H9 (cell line): ENCODE measurements at regions not wholly inside any gene's neighbourhood (a gene's known extent, or its start where the extent isn't known, plus 50 kb on each side); places are given as distances from the start of the nearest gene placed in this dataset.

Source experiments
- DNase-seq: peaks from one replicate; pipeline ENCODE4 v3.0.0-alpha.2; 2017
- H2AFZ ChIP-seq: one replicate; pipeline ENCODE4 v1.6.1; 2013; ENCODE audit warnings: mild to moderate bottlenecking, low read length, control low read depth, moderate library complexity
- H2AK5ac ChIP-seq: 2 replicates; pipeline ENCODE4 v1.6.1; 2013; ENCODE audit warnings: low read length, control low read depth, mixed read lengths; ENCODE audit not compliant: insufficient read length
- H2BK120ac ChIP-seq: one replicate; pipeline ENCODE4 v1.6.1; 2013; ENCODE audit warnings: low read depth, mild to moderate bottlenecking, low read length, control low read depth, inconsistent platforms; ENCODE audit not compliant: poor library complexity, severe bottlenecking
- H2BK12ac ChIP-seq: 2 replicates; pipeline ENCODE4 v1.6.1; 2013; ENCODE audit warnings: low read length, control low read depth, mixed read lengths, low read depth; ENCODE audit not compliant: insufficient read length
- H2BK15ac ChIP-seq: 2 replicates; pipeline ENCODE4 v1.6.1; 2013; ENCODE audit warnings: low read depth, low read length, control low read depth
- H2BK20ac ChIP-seq: one replicate; pipeline ENCODE4 v1.6.1; 2013; ENCODE audit warnings: low read depth, mild to moderate bottlenecking, low read length, control low read depth, inconsistent platforms; ENCODE audit not compliant: poor library complexity, severe bottlenecking
- H2BK5ac ChIP-seq: 2 replicates; pipeline ENCODE4 v1.6.1; 2013; ENCODE audit warnings: low read length, control low read depth, mixed read lengths; ENCODE audit not compliant: insufficient read length
- H3K14ac ChIP-seq: 2 replicates; pipeline ENCODE4 v1.6.1; 2013; ENCODE audit warnings: low read length, control low read depth; ENCODE audit not compliant: insufficient read depth
- H3K18ac ChIP-seq: 2 replicates; pipeline ENCODE4 v1.6.1; 2013; ENCODE audit warnings: low read depth, mild to moderate bottlenecking, mixed read lengths, low read length, control low read depth; ENCODE audit not compliant: insufficient read length
- H3K23ac ChIP-seq: 2 replicates; pipeline ENCODE4 v1.6.1; 2013; ENCODE audit warnings: low read length, control low read depth, mixed read lengths, low read depth; ENCODE audit not compliant: insufficient read length
- H3K23me2 ChIP-seq: 2 replicates; pipeline ENCODE4 v1.6.1; 2013; ENCODE audit warnings: low read depth, mild to moderate bottlenecking, mixed read lengths, low read length, control low read depth; ENCODE audit not compliant: insufficient read length, poor library complexity, severe bottlenecking
- H3K27ac ChIP-seq: 2 replicates; pipeline ENCODE4 v1.5.1; 2013; ENCODE audit warnings: low read length, control low read depth, mixed read lengths, low read depth; ENCODE audit not compliant: insufficient read length
- H3K27me3 ChIP-seq: 2 replicates; pipeline ENCODE4 v1.6.1; 2013; ENCODE audit warnings: low read length, control low read depth, inconsistent platforms; ENCODE audit not compliant: insufficient read depth
- H3K4ac ChIP-seq: 2 replicates; pipeline ENCODE4 v1.6.1; 2013; ENCODE audit warnings: low read depth, mild to moderate bottlenecking, control low read depth, inconsistent platforms, low read length, moderate library complexity
- H3K4me1 ChIP-seq: 2 replicates; pipeline ENCODE4 v1.6.1; 2013; ENCODE audit warnings: low read length, control low read depth, inconsistent platforms; ENCODE audit not compliant: insufficient read depth
- H3K4me2 ChIP-seq: 2 replicates; pipeline ENCODE4 v1.6.1; 2013; ENCODE audit warnings: low read length, control low read depth, mixed read lengths; ENCODE audit not compliant: insufficient read length, insufficient read depth
- H3K56ac ChIP-seq: 2 replicates; pipeline ENCODE4 v1.6.1; 2013; ENCODE audit warnings: low read depth, mild to moderate bottlenecking, mixed read lengths, low read length, control low read depth; ENCODE audit not compliant: insufficient read length
- H3K79me1 ChIP-seq: 2 replicates; pipeline ENCODE4 v1.6.1; 2013; ENCODE audit warnings: low read depth, mild to moderate bottlenecking, moderate library complexity, low read length, control low read depth, inconsistent platforms; ENCODE audit not compliant: insufficient read depth, poor library complexity, severe bottlenecking
- H3K79me2 ChIP-seq: 2 replicates; pipeline ENCODE4 v1.6.1; 2013; ENCODE audit warnings: low read length, control low read depth, inconsistent platforms; ENCODE audit not compliant: insufficient read depth
- H3K9ac ChIP-seq: 2 replicates; pipeline ENCODE4 v1.6.1; 2013; ENCODE audit warnings: low read length, control low read depth, mixed read lengths; ENCODE audit not compliant: insufficient read length; ENCODE audit errors: extremely low read depth
- H3K9me3 ChIP-seq: one replicate; pipeline ENCODE4 v1.6.1; 2013; ENCODE audit warnings: low read depth, low read length, inconsistent platforms; ENCODE audit not compliant: control insufficient read depth
- H3T11ph ChIP-seq: one replicate; pipeline ENCODE4 v1.6.1; 2013; ENCODE audit warnings: mild to moderate bottlenecking, low read length, control low read depth, inconsistent platforms
- H4K20me1 ChIP-seq: one replicate; pipeline ENCODE4 v1.6.1; 2013; ENCODE audit not compliant: control insufficient read depth, insufficient read length, insufficient read depth
- H4K5ac ChIP-seq: 2 replicates; pipeline ENCODE4 v1.6.1; 2013; ENCODE audit warnings: low read depth, mild to moderate bottlenecking, mixed read lengths, low read length, control low read depth; ENCODE audit not compliant: insufficient read length
- H4K8ac ChIP-seq: replicated peaks from 2 replicates; pipeline ENCODE4 v1.6.1; 2013; ENCODE audit warnings: low read length, control low read depth, mixed read lengths, low read depth; ENCODE audit not compliant: insufficient read length
- H4K91ac ChIP-seq: 2 replicates; pipeline ENCODE4 v1.6.1; 2013; ENCODE audit warnings: low read depth, mild to moderate bottlenecking, moderate library complexity, mixed read lengths, low read length, control low read depth; ENCODE audit not compliant: insufficient read length
- H3K27ac Mint-ChIP-seq, 3 experiments: 2 replicates in 2 of 3; 3 replicates in 1 of 3; pipeline ENCODE4 v1.8.0; 2020 to 2021; ENCODE audit warnings: mixed read lengths in 3 of 3, mild to moderate bottlenecking in 1 of 3, moderate library complexity in 1 of 3
- H3K27me3 Mint-ChIP-seq: 2 replicates; pipeline ENCODE4 v1.8.0; 2021; ENCODE audit warnings: low read depth, mild to moderate bottlenecking, moderate library complexity, mixed read lengths
- H3K36me3 Mint-ChIP-seq, 3 experiments: 2 replicates in 2 of 3; 3 replicates in 1 of 3; pipeline ENCODE4 v1.8.0; 2020 to 2021; ENCODE audit warnings: low read depth in 3 of 3, mixed read lengths in 3 of 3; ENCODE audit not compliant: insufficient read depth in 1 of 3
- H3K4me1 Mint-ChIP-seq, 2 experiments: 2 replicates each; pipeline ENCODE4 v1.8.0; 2020; ENCODE audit warnings: mixed read lengths in 2 of 2
- H3K4me3 Mint-ChIP-seq, 2 experiments: 2 replicates in 1 of 2; 3 replicates in 1 of 2; pipeline ENCODE4 v1.8.0; 2020 to 2021; ENCODE audit warnings: mild to moderate bottlenecking in 2 of 2, mixed read lengths in 2 of 2, moderate library complexity in 1 of 2
- H3K9me3 Mint-ChIP-seq, 2 experiments: 2 replicates in 1 of 2; 3 replicates in 1 of 2; pipeline ENCODE4 v1.8.0; 2020; ENCODE audit warnings: mild to moderate bottlenecking in 2 of 2, mixed read lengths in 2 of 2, moderate library complexity in 1 of 2
- WGBS: extraction: QIAGEN DNeasy Blood & Tissue Kit; methylation state at CpG from one replicate; pipeline ENCODE4 v1.1.7; 2013; ENCODE audit warnings: missing lambda C conversion rate, low lambda C conversion rate, mixed read lengths; ENCODE audit not compliant: insufficient read length; ENCODE audit errors: extremely low coverage; 5-methylcytosine and 5-hydroxymethylcytosine counted together
- TF ChIP-seq, protein P1 (sequence below): fragments of 200-600 bp; sonication (generic); conservative IDR thresholded peaks from 3 replicates; pipeline ENCODE4 v1.8.0; 2021; ENCODE audit warnings: antibody characterized with exemption, mild to moderate bottlenecking

GRCh38 chrX:137290011-137290410 lies 256.2 kb upstream of the GPR101 start:
- no peak overlapping the region for H2AK5ac ChIP-seq
- Mint-ChIP-seq H3K4me1 (no peaks in the 10 kb centered on the region), H3K27me3 (no peaks in the 10 kb centered on the region; the same call in none of the 2 replicates), H3K4me3 (no peak overlapping the region), H3K27ac (no peak overlapping the region; a peak in 1 of 7 replicates), H3K36me3 (peaks cover 0 to 5% (median 0%) of the 10 kb centered on the region in 3 experiments; a peak in 1 of 7 replicates), H3K9me3 (peaks cover 0 to 46% of the 10 kb centered on the region in 2 experiments; a peak in 3 of 5 replicates)
- peaks cover 4% of the 10 kb centered on the region for H3K9me3 ChIP-seq
- DNase-seq = no peak
- H3K14ac ChIP-seq = no peak overlapping the region
- no peak overlapping the region for H2BK5ac ChIP-seq
- no peaks in the 10 kb centered on the region for H4K20me1 ChIP-seq
- no peak overlapping the region for H2AFZ ChIP-seq
- no peak overlapping the region for H4K5ac ChIP-seq
- H3K4me2 ChIP-seq = no peak overlapping the region
- H3K79me2 ChIP-seq = no peaks in the 10 kb centered on the region
- no peak overlapping the region for H3K23ac ChIP-seq
- H4K8ac ChIP-seq = no peak overlapping the region
- H3K4ac ChIP-seq = no peak overlapping the region
- H3T11ph ChIP-seq = no peak overlapping the region
- H2BK120ac ChIP-seq = no peak overlapping the region
- H3K27me3 ChIP-seq = no peaks in the 10 kb centered on the region
- TF ChIP-seq, protein P1, sequence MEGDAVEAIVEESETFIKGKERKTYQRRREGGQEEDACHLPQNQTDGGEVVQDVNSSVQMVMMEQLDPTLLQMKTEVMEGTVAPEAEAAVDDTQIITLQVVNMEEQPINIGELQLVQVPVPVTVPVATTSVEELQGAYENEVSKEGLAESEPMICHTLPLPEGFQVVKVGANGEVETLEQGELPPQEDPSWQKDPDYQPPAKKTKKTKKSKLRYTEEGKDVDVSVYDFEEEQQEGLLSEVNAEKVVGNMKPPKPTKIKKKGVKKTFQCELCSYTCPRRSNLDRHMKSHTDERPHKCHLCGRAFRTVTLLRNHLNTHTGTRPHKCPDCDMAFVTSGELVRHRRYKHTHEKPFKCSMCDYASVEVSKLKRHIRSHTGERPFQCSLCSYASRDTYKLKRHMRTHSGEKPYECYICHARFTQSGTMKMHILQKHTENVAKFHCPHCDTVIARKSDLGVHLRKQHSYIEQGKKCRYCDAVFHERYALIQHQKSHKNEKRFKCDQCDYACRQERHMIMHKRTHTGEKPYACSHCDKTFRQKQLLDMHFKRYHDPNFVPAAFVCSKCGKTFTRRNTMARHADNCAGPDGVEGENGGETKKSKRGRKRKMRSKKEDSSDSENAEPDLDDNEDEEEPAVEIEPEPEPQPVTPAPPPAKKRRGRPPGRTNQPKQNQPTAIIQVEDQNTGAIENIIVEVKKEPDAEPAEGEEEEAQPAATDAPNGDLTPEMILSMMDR = no peak
- H4K91ac ChIP-seq = no peak overlapping the region
- no peak overlapping the region for H2BK20ac ChIP-seq
- no peak overlapping the region for H3K27ac ChIP-seq
- no peak overlapping the region for H2BK12ac ChIP-seq
- H3K56ac ChIP-seq = no peak overlapping the region
- WGBS = no CpG with 5 or more reads among the region's 3 CpGs
- no peaks in the 10 kb centered on the region for H3K79me1 ChIP-seq
- no peak overlapping the region for H2BK15ac ChIP-seq
- no peak overlapping the region for H3K9ac ChIP-seq
- H3K23me2 ChIP-seq = no peaks in the 10 kb centered on the region
- no peaks in the 10 kb centered on the region for H3K4me1 ChIP-seq
- no peak overlapping the region for H3K18ac ChIP-seq
